Activated CD4-positive, alpha-beta T cell treated with anti-CD3 and anti-CD28 coated beads, Interleukin-2, Interleukin-4, amounts not matched to agents 100 ng/mL and 50 ng/mL, durations not matched to agents 16 hours and 8 hours (primary cell): ENCODE measurements at regions not wholly inside any gene's neighbourhood (a gene's known extent, or its start where the extent isn't known, plus 50 kb on each side); places are given as distances from the start of the nearest gene placed in this dataset.
"Not testable (repeated sequence)": the region's sequence is repeated elsewhere in the genome, so short reads cannot be mapped to it uniquely, and the experiment has no call there.

Source experiments
- DNase-seq: peaks from one replicate; pipeline ENCODE4 v3.0.0-alpha.2; 2020; ENCODE audit warnings: low spot score

- no peak for DNase-seq
These were observed 360.9 kb downstream of the ADGRD1 start for GRCh38 chr12:131314524-131315090.

- no peak for DNase-seq
These were observed 361.9 kb downstream of the ADGRD1 start for GRCh38 chr12:131315601-131316000.

- no peak for DNase-seq
These were observed 362.7 kb downstream of the ADGRD1 start for GRCh38 chr12:131316388-131316787.

- DNase-seq: no peak
These were observed 364.5 kb downstream of the ADGRD1 start for GRCh38 chr12:131318045-131318685.

- DNase-seq: no peak
These were observed 368.3 kb downstream of the ADGRD1 start for GRCh38 chr12:131321988-131322387.

GRCh38 chr12:131322460-131322859 lies 368.8 kb downstream of the ADGRD1 start:
- not testable (repeated sequence) for DNase-seq

GRCh38 chr12:131323879-131324278 lies 370.2 kb downstream of the ADGRD1 start:
- DNase-seq: no peak

GRCh38 chr12:131327521-131328488 lies 374.1 kb downstream of the ADGRD1 start:
- no peak for DNase-seq

- not testable (repeated sequence) for DNase-seq
These were observed 375.4 kb downstream of the ADGRD1 start for GRCh38 chr12:131328861-131329845.

- no peak for DNase-seq
These were observed 376.6 kb downstream of the ADGRD1 start for GRCh38 chr12:131330106-131330815.

- no peak for DNase-seq
These were observed 377.5 kb downstream of the ADGRD1 start for GRCh38 chr12:131331148-131331750.

GRCh38 chr12:131332224-131332623 lies 378.5 kb downstream of the ADGRD1 start:
- no peak for DNase-seq

GRCh38 chr12:131333136-131333535 lies 377.8 kb upstream of the SFSWAP start:
- no peak for DNase-seq

- DNase-seq: no peak
These were observed 377.1 kb upstream of the SFSWAP start for GRCh38 chr12:131333621-131334440.

GRCh38 chr12:131334835-131335234 lies 376.1 kb upstream of the SFSWAP start:
- DNase-seq: no peak

- DNase-seq: no peak
These were observed 375.4 kb upstream of the SFSWAP start for GRCh38 chr12:131335456-131335855.

GRCh38 chr12:131337861-131338260 lies 373.0 kb upstream of the SFSWAP start:
- DNase-seq: not testable (repeated sequence)

GRCh38 chr12:131340616-131341210 lies 370.2 kb upstream of the SFSWAP start:
- DNase-seq: no peak

- not testable (repeated sequence) for DNase-seq
These were observed 369.3 kb upstream of the SFSWAP start for GRCh38 chr12:131341608-131342007.
